Omental fat pad (tissue), 3 donors: ENCODE measurements at regions not wholly inside any gene's neighbourhood (a gene's known extent, or its start where the extent isn't known, plus 50 kb on each side); places are given as distances from the start of the nearest gene placed in this dataset.

Source experiments
- ATAC-seq: fragments of 150-250 bp; one replicate; pipeline ENCODE4 v1.9.1; 2016; ENCODE audit warnings: mild to moderate bottlenecking, moderate library complexity; ENCODE audit not compliant: low FRiP score
- DNase-seq: peaks from one replicate; pipeline ENCODE4 v3.0.0-alpha.2; 2019; ENCODE audit warnings: low spot score
- CTCF ChIP-seq, 3 donors: fragments of 450-650 bp; IDR thresholded peaks; one replicate each; pipeline ENCODE4 v1.5.1; 2016 to 2017; ENCODE audit warnings: antibody characterized with exemption in 3 of 3, mild to moderate bottlenecking in 3 of 3, moderate library complexity in 2 of 3

DNA sequence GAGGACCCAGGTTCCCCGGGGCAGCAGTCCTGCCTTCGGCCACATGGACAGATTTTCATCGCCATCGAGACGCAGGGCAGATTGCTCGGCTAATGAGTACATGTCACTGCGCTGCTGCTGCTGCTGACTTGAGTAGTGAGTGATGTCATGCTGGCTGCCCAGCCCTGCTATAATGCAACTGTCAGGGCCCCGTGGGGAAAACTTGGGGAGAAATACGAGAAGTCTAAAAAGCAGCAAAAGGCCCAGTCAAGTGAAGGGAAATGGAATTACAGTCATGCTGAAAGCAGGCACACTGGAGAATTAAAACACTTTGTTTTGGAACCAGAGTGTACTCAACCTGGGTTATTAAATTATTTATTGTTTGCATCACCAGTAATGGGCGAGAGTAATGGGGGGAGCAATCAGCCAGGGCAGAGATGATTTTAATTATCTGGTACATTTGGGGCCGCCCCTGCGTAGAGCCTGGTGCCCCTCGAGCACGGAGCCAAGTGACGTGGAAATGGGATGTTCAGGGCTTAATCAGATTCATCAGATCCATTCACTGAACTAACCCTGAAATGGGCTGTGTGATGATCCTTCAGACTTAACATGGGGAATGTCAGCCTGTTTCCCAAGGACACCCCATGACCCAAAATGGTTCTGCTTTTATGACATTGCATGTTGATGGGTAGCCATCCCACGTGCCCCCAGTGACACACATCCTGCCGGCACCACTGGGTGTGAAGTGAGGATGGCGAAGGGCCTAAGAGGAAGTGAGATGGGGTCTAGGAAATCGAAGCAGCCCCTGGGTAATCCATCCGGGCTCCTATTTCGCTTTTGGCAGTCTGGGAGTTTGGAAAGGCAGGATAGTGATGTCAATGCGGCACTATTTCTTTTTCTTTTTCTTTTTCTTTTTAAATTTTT is 241.6 kb upstream of the CADM1 start:
- TF ChIP-seq CTCF (IDR thresholded peaks at IDR 0.05): no peak
- DNase-seq: no peak
- ATAC-seq: no peak

GRCh38 chr11:115745066-115745465 is 240.9 kb upstream of the CADM1 start:
- no peak for TF ChIP-seq CTCF (IDR thresholded peaks at IDR 0.05)
- ATAC-seq (no peak), DNase-seq (no peak)

- DNase-seq (no peak), ATAC-seq (no peak)
- TF ChIP-seq CTCF (IDR thresholded peaks at IDR 0.05): no peak
Observed at GRCh38 chr11:115743719-115744118, 239.5 kb upstream of the CADM1 start.

GRCh38 chr11:115741376-115742107 is 237.3 kb upstream of the CADM1 start:
- no peak for ATAC-seq
- no peak for DNase-seq
- TF ChIP-seq CTCF (IDR thresholded peaks at IDR 0.05): no peak

DNA sequence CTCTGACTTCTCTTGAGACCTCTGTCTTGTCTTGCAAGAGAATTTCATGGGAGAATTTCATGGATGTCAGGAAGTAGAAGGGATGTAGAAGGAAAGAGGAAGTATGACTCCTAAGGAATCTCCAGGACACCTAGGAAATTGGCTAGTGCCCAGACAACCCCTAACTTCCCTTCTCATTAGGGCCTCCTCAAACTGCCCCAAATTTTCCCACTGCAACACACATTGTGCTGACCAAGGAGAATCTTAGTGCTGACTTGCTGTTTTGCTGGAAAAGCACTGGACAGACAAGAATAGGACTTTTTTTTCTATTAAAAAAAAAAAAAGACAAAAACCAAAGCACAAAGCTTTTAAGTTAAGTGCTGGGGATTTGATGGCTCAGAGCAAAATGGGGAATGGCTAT is 236.1 kb upstream of the CADM1 start:
- DNase-seq (no peak), ATAC-seq (no peak)
- no peak for TF ChIP-seq CTCF (IDR thresholded peaks at IDR 0.05)

GRCh38 chr11:115739878-115740277 is 235.7 kb upstream of the CADM1 start:
- TF ChIP-seq CTCF (IDR thresholded peaks at IDR 0.05): no peak
- no peak for ATAC-seq
- DNase-seq: no peak
